DND-41 (cell line): ENCODE measurements at regions not wholly inside any gene's neighbourhood (a gene's known extent, or its start where the extent isn't known, plus 50 kb on each side); places are given as distances from the start of the nearest gene placed in this dataset.

Source experiments
- ATAC-seq: fragments of 200-7000 bp; cut with Tn5 transposase; 3 replicates; pipeline ENCODE4 v1.9.1; 2021; ENCODE audit warnings: low read depth; ENCODE audit not compliant: insufficient read depth
- DNase-seq: peaks from one replicate; pipeline ENCODE4 v3.0.0-alpha.2; 2020
- H2AFZ ChIP-seq: 2 replicates; pipeline ENCODE4 v1.6.0; 2012; ENCODE audit warnings: low read depth, low read length
- H3K27ac ChIP-seq: 2 replicates; pipeline ENCODE4 v1.5.1; 2012; ENCODE audit warnings: low read length, inconsistent platforms
- H3K27me3 ChIP-seq: fragments of 200-600 bp; sonication (generic); 2 replicates; pipeline ENCODE4 v1.6.0; 2012; ENCODE audit warnings: low read length, mild to moderate bottlenecking, inconsistent platforms; ENCODE audit not compliant: insufficient read depth, poor library complexity
- H3K36me3 ChIP-seq: 2 replicates; pipeline ENCODE4 v1.5.1; 2012; ENCODE audit warnings: low read length, inconsistent platforms; ENCODE audit not compliant: insufficient read depth
- H3K4me1 ChIP-seq: 2 replicates; pipeline ENCODE4 v1.5.1; 2012; ENCODE audit warnings: mild to moderate bottlenecking, low read length; ENCODE audit not compliant: insufficient read depth
- H3K4me2 ChIP-seq: 2 replicates; pipeline ENCODE4 v1.6.0; 2012; ENCODE audit warnings: mild to moderate bottlenecking, moderate library complexity, low read length, inconsistent platforms; ENCODE audit not compliant: insufficient read depth
- H3K4me3 ChIP-seq, 2 experiments: fragments of 200-600 bp in 1 of 2; shearing (Covaris generic) in 1 of 2; 2 replicates each; pipeline ENCODE4 v1.5.1; 2012 to 2016; ENCODE audit warnings: inconsistent platforms in 2 of 2, low read length in 2 of 2, mild to moderate bottlenecking in 2 of 2, low read depth in 1 of 2, moderate library complexity in 1 of 2
- H3K79me2 ChIP-seq: 2 replicates; pipeline ENCODE4 v1.6.0; 2012; ENCODE audit warnings: low read length, inconsistent platforms; ENCODE audit not compliant: insufficient read depth
- H3K9ac ChIP-seq: 2 replicates; pipeline ENCODE4 v1.6.0; 2012; ENCODE audit warnings: low read depth, mild to moderate bottlenecking, inconsistent platforms, low read length, moderate library complexity
- H3K9me3 ChIP-seq: 2 replicates; pipeline ENCODE4 v1.5.1; 2012; ENCODE audit warnings: low read length, moderate library complexity, mild to moderate bottlenecking, inconsistent platforms; ENCODE audit not compliant: insufficient read depth, severe bottlenecking
- H4K20me1 ChIP-seq: 2 replicates; pipeline ENCODE4 v1.6.0; 2012; ENCODE audit warnings: low read length; ENCODE audit not compliant: insufficient read depth
- CTCF ChIP-seq: IDR thresholded peaks from 2 replicates; pipeline ENCODE4 v1.5.1; 2012; ENCODE audit warnings: borderline replicate concordance, low read length, moderate library complexity, mild to moderate bottlenecking; ENCODE audit not compliant: poor library complexity, severe bottlenecking; ENCODE audit errors: extremely low read depth
- EZH2 ChIP-seq: IDR thresholded peaks from 3 replicates; pipeline ENCODE4 v1.6.1; 2012; ENCODE audit warnings: borderline replicate concordance, low read depth, mild to moderate bottlenecking, moderate library complexity, low read length, inconsistent platforms; ENCODE audit not compliant: severe bottlenecking

GRCh38 chr4:170193496-170193895 is 103.7 kb upstream of the AADAT start:
- Histone ChIP-seq H3K27ac (no peak overlapping the region), H3K4me2 (no peak overlapping the region), H3K79me2 (no peaks in the 10 kb centered on the region), H3K27me3 (no peaks in the 10 kb centered on the region), H3K4me3 (no peak overlapping the region), H3K9ac (no peak overlapping the region), H2AFZ (no peak overlapping the region), H3K9me3 (no peaks in the 10 kb centered on the region), H3K36me3 (no peaks in the 10 kb centered on the region), H3K4me1 (no peaks in the 10 kb centered on the region), H4K20me1 (no peaks in the 10 kb centered on the region)
- TF ChIP-seq EZH2 (no peak), CTCF (no peak)
- DNase-seq: no peak
- ATAC-seq: no peak

GRCh38 chr4:170190265-170190664 is 100.5 kb upstream of the AADAT start:
- no peak for ATAC-seq
- H3K9me3 ChIP-seq: no peaks in the 10 kb centered on the region

GRCh38 chr4:170170861-170171260 is 81.1 kb upstream of the AADAT start:
- TF ChIP-seq EZH2: no peak
- TF ChIP-seq CTCF: no peak
- no peaks in the 10 kb centered on the region for H3K79me2 ChIP-seq
- H3K4me3 ChIP-seq: no peak overlapping the region

More at GRCh38 chr4:170190265-170190664, 100.5 kb upstream of the AADAT start:
- no peaks in the 10 kb centered on the region for H3K36me3 ChIP-seq
- no peaks in the 10 kb centered on the region for H3K79me2 ChIP-seq
- no peaks in the 10 kb centered on the region for H3K4me1 ChIP-seq
- DNase-seq: no peak
- H3K4me3 ChIP-seq: no peak overlapping the region
- no peaks in the 10 kb centered on the region for H4K20me1 ChIP-seq
- H2AFZ ChIP-seq: no peak overlapping the region
- no peaks in the 10 kb centered on the region for H3K27me3 ChIP-seq
- TF ChIP-seq EZH2 (no peak), CTCF (no peak)
- no peak overlapping the region for H3K9ac ChIP-seq
- H3K27ac ChIP-seq: no peak overlapping the region
- H3K4me2 ChIP-seq: no peak overlapping the region

GRCh38 chr4:170169699-170170098 is 79.9 kb upstream of the AADAT start:
- Histone ChIP-seq H4K20me1 (no peaks in the 10 kb centered on the region), H3K27ac (no peak overlapping the region), H3K9ac (no peak overlapping the region), H2AFZ (no peak overlapping the region), H3K4me3 (no peak overlapping the region), H3K27me3 (no peaks in the 10 kb centered on the region), H3K4me2 (no peak overlapping the region), H3K4me1 (no peaks in the 10 kb centered on the region), H3K79me2 (no peaks in the 10 kb centered on the region), H3K36me3 (no peaks in the 10 kb centered on the region), H3K9me3 (no peaks in the 10 kb centered on the region)
- no peak for TF ChIP-seq EZH2
- TF ChIP-seq CTCF: no peak
- ATAC-seq (no peak), DNase-seq (no peak)

More at GRCh38 chr4:170170861-170171260, 81.1 kb upstream of the AADAT start:
- Histone ChIP-seq H3K27me3 (no peaks in the 10 kb centered on the region), H3K4me1 (no peaks in the 10 kb centered on the region), H3K36me3 (no peaks in the 10 kb centered on the region), H3K9ac (no peak overlapping the region), H2AFZ (no peak overlapping the region), H3K27ac (no peak overlapping the region), H4K20me1 (no peaks in the 10 kb centered on the region), H3K9me3 (no peaks in the 10 kb centered on the region), H3K4me2 (no peak overlapping the region)
- DNase-seq: no peak
- ATAC-seq: no peak
